K562 (cell line): ENCODE measurements at regions not wholly inside any gene's neighbourhood (a gene's known extent, or its start where the extent isn't known, plus 50 kb on each side); places are given as distances from the start of the nearest gene placed in this dataset.

Experiments
- CREB1 ChIP-seq, 2 experiments: sonication (generic) in 1 of 2; formaldehyde crosslinking in 1 of 2; IDR thresholded peaks; 2 replicates each; pipeline versions ENCODE4 v1.6.1 to v1.8.0; 2012 to 2022; ENCODE audit warnings: inconsistent platforms in 1 of 2, mild to moderate bottlenecking in 1 of 2, missing genetic modification reagents in 1 of 2, moderate library complexity in 1 of 2
- CREB3 ChIP-seq: fragments of 450-650 bp; conservative IDR thresholded peaks from 2 replicates; pipeline ENCODE4 v1.6.1; 2016; ENCODE audit warnings: missing genetic modification characterization, low read depth, mild to moderate bottlenecking, missing compliant biosample characterization, moderate library complexity
- CTCF ChIP-seq, 3 experiments: IDR thresholded peaks in 2 of 3; conservative IDR thresholded peaks in 1 of 3; 2 replicates each; pipeline ENCODE4 v1.5.1; 2011 to 2012; ENCODE audit warnings: low read length in 3 of 3, mild to moderate bottlenecking in 3 of 3, control low read depth in 2 of 3, improper control_type of control experiment in 1 of 3, inconsistent platforms in 1 of 3, low read depth in 1 of 3, mixed read lengths in 1 of 3, moderate library complexity in 1 of 3; ENCODE audit not compliant: insufficient read depth in 2 of 3
- GABPB2 ChIP-seq: fragments of 250-450 bp; sonication (Bioruptor Pico); conservative IDR thresholded peaks from 2 replicates; pipeline ENCODE4 v1.5.1; 2021; ENCODE audit warnings: mild to moderate bottlenecking
- NFE2L1 ChIP-seq: fragments of 450-650 bp; IDR thresholded peaks from 2 replicates; pipeline ENCODE4 v1.6.1; 2016; ENCODE audit warnings: missing genetic modification characterization, low read depth, mild to moderate bottlenecking, missing compliant biosample characterization, moderate library complexity, borderline replicate concordance
- SNRNP70 ChIP-seq: fragments of 200-400 bp; formaldehyde crosslinking; optimal IDR thresholded peaks from 2 replicates; pipeline ENCODE3; 2017; ENCODE audit warnings: low read depth, low read length
- TRIM24 ChIP-seq, 2 experiments: fragments of 450-650 bp; IDR thresholded peaks; 2 replicates each; pipeline ENCODE4 v1.6.1; 2016
- ZNF316 ChIP-seq: fragments of 450-650 bp; IDR thresholded peaks from 2 replicates; pipeline ENCODE4 v1.6.1; 2016
- ZNF384 ChIP-seq: IDR thresholded peaks from 2 replicates; pipeline ENCODE4 v1.6.1; 2012; ENCODE audit warnings: low read depth, low read length, improper control_type of control experiment
- ZNF696 ChIP-seq: fragments of 250-450 bp; sonication (Bioruptor Pico); conservative IDR thresholded peaks from 2 replicates; pipeline ENCODE4 v1.4.0; 2020; ENCODE audit warnings: mild to moderate bottlenecking, moderate library complexity
- TF ChIP-seq, protein P1 (sequence below), 2 experiments: IDR thresholded peaks in 1 of 2; conservative IDR thresholded peaks in 1 of 2; 2 replicates each; pipeline ENCODE4 v1.6.1; 2016; ENCODE audit warnings: low read depth in 2 of 2, mild to moderate bottlenecking in 1 of 2, missing compliant biosample characterization in 1 of 2, missing genetic modification characterization in 1 of 2, moderate library complexity in 1 of 2
- TF ChIP-seq, protein P2 (sequence below), 2 experiments: IDR thresholded peaks; 2 replicates each; pipeline ENCODE4 v1.6.1; 2012; ENCODE audit warnings: improper control_type of control experiment in 2 of 2, low read depth in 2 of 2, low read length in 2 of 2, borderline replicate concordance in 1 of 2
- TF ChIP-seq, protein P3 (sequence below), 3 experiments: fragments of 200-800 bp in 1 of 3; fragments of 250-450 bp in 1 of 3; fragments of 450-650 bp in 1 of 3; sonication (Bioruptor Pico) in 1 of 3; sonication (Bioruptor generic) in 1 of 3; formaldehyde crosslinking in 1 of 3; IDR thresholded peaks; 2 replicates each; pipeline versions ENCODE4 v1.6.1 to v1.8.0; 2016 to 2022; ENCODE audit warnings: mild to moderate bottlenecking in 2 of 3, missing genetic modification characterization in 2 of 3, missing compliant biosample characterization in 1 of 3, moderate library complexity in 1 of 3

DNA sequence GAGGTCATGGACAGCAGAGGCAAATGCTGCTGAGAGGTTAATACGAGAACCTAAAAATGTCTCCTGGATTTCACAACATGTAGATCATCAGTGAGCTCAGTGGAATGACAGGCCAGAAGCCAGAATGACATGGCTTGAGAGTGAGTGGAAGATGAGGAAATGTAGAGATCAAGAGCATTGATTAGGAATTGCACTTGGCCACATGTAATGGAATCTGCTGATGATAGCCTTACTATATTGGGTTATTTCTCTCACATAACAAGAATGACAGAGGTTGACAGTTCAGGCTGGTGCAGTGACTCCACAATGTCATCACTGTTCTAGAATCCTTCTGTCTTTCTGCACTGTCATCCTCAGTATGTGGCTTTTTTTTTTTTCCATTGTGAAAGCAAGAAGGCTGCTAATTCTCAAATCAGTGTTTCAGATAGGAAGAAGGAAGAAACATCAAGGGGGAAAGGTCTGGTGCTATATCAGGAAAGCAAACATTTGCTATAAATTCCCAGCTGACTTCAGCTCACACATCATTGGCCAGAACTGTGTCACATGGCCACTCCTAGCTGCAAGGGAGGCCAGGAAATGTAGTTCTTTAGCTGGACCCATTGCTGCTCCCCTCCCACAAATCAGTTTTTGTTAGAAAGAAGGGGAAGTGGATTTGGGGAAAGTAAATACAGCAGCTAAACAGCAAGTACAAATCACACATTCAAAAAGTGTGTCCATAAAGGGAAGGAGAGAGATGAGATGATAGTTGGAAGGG is 127.2 kb downstream of the FAM161A start (continued):
- peak in 1 of 2 experiments; percentile 15; a peak in 2 of 4 replicates for TF ChIP-seq TRIM24 (IDR thresholded peaks at IDR 0.05)
- no peak for TF ChIP-seq CTCF (IDR thresholded peaks at IDR 0.05 in 2 of 3, conservative IDR thresholded peaks at IDR 0.05 in 1 of 3; ENCODE audit: insufficient read depth in 2 of 3, low read depth in 1 of 3, low read length in 3 of 3)
- TF ChIP-seq, protein P1, sequence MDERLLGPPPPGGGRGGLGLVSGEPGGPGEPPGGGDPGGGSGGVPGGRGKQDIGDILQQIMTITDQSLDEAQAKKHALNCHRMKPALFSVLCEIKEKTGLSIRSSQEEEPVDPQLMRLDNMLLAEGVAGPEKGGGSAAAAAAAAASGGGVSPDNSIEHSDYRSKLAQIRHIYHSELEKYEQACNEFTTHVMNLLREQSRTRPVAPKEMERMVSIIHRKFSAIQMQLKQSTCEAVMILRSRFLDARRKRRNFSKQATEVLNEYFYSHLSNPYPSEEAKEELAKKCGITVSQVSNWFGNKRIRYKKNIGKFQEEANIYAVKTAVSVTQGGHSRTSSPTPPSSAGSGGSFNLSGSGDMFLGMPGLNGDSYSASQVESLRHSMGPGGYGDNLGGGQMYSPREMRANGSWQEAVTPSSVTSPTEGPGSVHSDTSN (CRISPR knock-in tag; IDR thresholded peaks at IDR 0.05; ENCODE audit: low read depth): no peak
- TF ChIP-seq, protein P1 (tag; conservative IDR thresholded peaks at IDR 0.05; ENCODE audit: low read depth): 0 out of 2 replicates have a peak, but pooled peaks have one; percentile 14
- TF ChIP-seq ZNF696 (CRISPR knock-in tag): no peak
- TF ChIP-seq, protein P2, sequence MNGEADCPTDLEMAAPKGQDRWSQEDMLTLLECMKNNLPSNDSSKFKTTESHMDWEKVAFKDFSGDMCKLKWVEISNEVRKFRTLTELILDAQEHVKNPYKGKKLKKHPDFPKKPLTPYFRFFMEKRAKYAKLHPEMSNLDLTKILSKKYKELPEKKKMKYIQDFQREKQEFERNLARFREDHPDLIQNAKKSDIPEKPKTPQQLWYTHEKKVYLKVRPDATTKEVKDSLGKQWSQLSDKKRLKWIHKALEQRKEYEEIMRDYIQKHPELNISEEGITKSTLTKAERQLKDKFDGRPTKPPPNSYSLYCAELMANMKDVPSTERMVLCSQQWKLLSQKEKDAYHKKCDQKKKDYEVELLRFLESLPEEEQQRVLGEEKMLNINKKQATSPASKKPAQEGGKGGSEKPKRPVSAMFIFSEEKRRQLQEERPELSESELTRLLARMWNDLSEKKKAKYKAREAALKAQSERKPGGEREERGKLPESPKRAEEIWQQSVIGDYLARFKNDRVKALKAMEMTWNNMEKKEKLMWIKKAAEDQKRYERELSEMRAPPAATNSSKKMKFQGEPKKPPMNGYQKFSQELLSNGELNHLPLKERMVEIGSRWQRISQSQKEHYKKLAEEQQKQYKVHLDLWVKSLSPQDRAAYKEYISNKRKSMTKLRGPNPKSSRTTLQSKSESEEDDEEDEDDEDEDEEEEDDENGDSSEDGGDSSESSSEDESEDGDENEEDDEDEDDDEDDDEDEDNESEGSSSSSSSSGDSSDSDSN (IDR thresholded peaks at IDR 0.05; ENCODE audit: borderline replicate concordance in 1 of 2, low read depth in 2 of 2, low read length in 2 of 2): no peak
- peak; percentile 34; the same call in 1 of the 2 replicates for TF ChIP-seq NFE2L1 (tag)
- no peak for TF ChIP-seq GABPB2 (CRISPR knock-in tag)
- TF ChIP-seq, protein P3, sequence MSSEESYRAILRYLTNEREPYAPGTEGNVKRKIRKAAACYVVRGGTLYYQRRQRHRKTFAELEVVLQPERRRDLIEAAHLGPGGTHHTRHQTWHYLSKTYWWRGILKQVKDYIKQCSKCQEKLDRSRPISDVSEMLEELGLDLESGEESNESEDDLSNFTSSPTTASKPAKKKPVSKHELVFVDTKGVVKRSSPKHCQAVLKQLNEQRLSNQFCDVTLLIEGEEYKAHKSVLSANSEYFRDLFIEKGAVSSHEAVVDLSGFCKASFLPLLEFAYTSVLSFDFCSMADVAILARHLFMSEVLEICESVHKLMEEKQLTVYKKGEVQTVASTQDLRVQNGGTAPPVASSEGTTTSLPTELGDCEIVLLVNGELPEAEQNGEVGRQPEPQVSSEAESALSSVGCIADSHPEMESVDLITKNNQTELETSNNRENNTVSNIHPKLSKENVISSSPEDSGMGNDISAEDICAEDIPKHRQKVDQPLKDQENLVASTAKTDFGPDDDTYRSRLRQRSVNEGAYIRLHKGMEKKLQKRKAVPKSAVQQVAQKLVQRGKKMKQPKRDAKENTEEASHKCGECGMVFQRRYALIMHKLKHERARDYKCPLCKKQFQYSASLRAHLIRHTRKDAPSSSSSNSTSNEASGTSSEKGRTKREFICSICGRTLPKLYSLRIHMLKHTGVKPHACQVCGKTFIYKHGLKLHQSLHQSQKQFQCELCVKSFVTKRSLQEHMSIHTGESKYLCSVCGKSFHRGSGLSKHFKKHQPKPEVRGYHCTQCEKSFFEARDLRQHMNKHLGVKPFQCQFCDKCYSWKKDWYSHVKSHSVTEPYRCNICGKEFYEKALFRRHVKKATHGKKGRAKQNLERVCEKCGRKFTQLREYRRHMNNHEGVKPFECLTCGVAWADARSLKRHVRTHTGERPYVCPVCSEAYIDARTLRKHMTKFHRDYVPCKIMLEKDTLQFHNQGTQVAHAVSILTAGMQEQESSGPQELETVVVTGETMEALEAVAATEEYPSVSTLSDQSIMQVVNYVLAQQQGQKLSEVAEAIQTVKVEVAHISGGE (CRISPR knock-in tag; IDR thresholded peaks at IDR 0.05): no peak
- no peak for TF ChIP-seq SNRNP70
- no peak for TF ChIP-seq CREB3 (tag)
- TF ChIP-seq ZNF384: 0 out of 2 replicates have a peak, but pooled peaks have one; percentile 16
- no peak for TF ChIP-seq CREB1 (IDR thresholded peaks at IDR 0.05)
- no peak for TF ChIP-seq CREB1 (CRISPR knock-in tag; IDR thresholded peaks at IDR 0.05)
- TF ChIP-seq ZNF316: peak; percentile 73
